SH-SY5Y (cell line): ENCODE measurements at regions not wholly inside any gene's neighbourhood (a gene's known extent, or its start where the extent isn't known, plus 50 kb on each side); places are given as distances from the start of the nearest gene placed in this dataset.

Experiments used
- GATA2 ChIP-seq: IDR thresholded peaks from 2 replicates; pipeline ENCODE4 v1.6.1; 2011; ENCODE audit warnings: mild to moderate bottlenecking, low read depth, low read length
- GATA3 ChIP-seq: IDR thresholded peaks from 2 replicates; pipeline ENCODE4 v1.6.1; 2011; ENCODE audit warnings: low read depth, mild to moderate bottlenecking, low read length, moderate library complexity

DNA sequence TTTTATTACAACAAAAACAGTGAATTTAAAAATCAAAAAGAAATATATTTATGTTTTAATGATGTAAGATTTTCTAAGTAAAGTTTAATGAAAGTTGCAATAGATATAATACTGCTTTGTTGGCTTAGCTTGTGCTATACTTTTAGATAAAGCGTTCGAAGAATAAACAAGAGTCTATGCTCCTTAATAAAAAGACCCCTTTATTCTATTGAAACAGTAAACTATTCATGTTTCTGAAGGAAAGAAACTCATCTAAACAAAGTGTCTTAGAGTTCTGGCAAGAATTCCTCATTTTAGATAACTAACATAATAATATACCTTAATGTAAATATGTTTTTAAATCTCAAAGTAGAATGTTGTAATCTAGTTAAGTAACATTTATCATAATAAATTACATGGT lies 179.0 kb downstream of the RASSF9 start:
- TF ChIP-seq GATA2 (no peak), GATA3 (no peak)
